IMR-90 (cell line): ENCODE measurements at regions not wholly inside any gene's neighbourhood (a gene's known extent, or its start where the extent isn't known, plus 50 kb on each side); places are given as distances from the start of the nearest gene placed in this dataset.

ENCODE experiments used
- ATAC-seq: fragments of 200-7000 bp; cut with Tn5 transposase; 2 replicates; pipeline ENCODE4 v1.9.1; 2020; ENCODE audit warnings: low read depth, mild to moderate bottlenecking, moderate library complexity
- BruUV-seq: library from RNA; stranded (reverse); fragments of 400-500 nt; replicated peaks from 2 replicates; lab custom pipeline; 2021; lab: Mats Ljungman, UMichigan
- CTCF ChIA-PET: fragments of 300-600 bp; formaldehyde crosslinking; extraction: SDS; loops from one replicate; lab custom pipeline; 2021; ENCODE audit warnings: antibody characterized with exemption; lab: Yijun Ruan, JAX
- POLR2A ChIA-PET: fragments of 300-600 bp; sonication (Branson Sonifier 250); formaldehyde crosslinking; loops from one replicate; lab custom pipeline; 2022; ENCODE audit warnings: antibody characterized with exemption; ENCODE audit not compliant: unreplicated experiment; lab: Charles Lee
- DNase-seq: peaks from one replicate; pipeline ENCODE4 v3.0.0; 2013
- H2AFZ ChIP-seq: replicated peaks from 2 replicates; pipeline ENCODE3; 2013; ENCODE audit warnings: low read length, mild to moderate bottlenecking; ENCODE audit not compliant: poor library complexity
- H2AK5ac ChIP-seq: 2 replicates; pipeline ENCODE4 v1.6.1; 2013; ENCODE audit warnings: low read depth, low read length, inconsistent platforms
- H2AK9ac ChIP-seq: replicated peaks from 2 replicates; pipeline ENCODE3; 2013; ENCODE audit warnings: mild to moderate bottlenecking, low read depth, low read length, moderate library complexity; ENCODE audit not compliant: poor library complexity
- H2BK120ac ChIP-seq: 2 replicates; pipeline ENCODE4 v1.6.1; 2013; ENCODE audit warnings: low read depth, low read length, inconsistent platforms
- H2BK15ac ChIP-seq: 3 replicates; pipeline ENCODE4 v1.6.1; 2013; ENCODE audit warnings: low read depth, low read length, inconsistent platforms
- H2BK20ac ChIP-seq: 2 replicates; pipeline ENCODE4 v1.6.1; 2013; ENCODE audit warnings: low read depth, mild to moderate bottlenecking, inconsistent platforms, low read length, moderate library complexity
- H2BK5ac ChIP-seq: 2 replicates; pipeline ENCODE4 v1.6.1; 2013; ENCODE audit warnings: mild to moderate bottlenecking, low read depth, low read length, inconsistent platforms; ENCODE audit not compliant: poor library complexity, severe bottlenecking
- H3K14ac ChIP-seq: replicated peaks from 2 replicates; pipeline ENCODE4 v1.6.1; 2013; ENCODE audit warnings: low read depth, low read length, inconsistent platforms
- H3K18ac ChIP-seq: 2 replicates; pipeline ENCODE4 v1.6.1; 2013; ENCODE audit warnings: low read depth, low read length, control low read depth
- H3K23ac ChIP-seq: 2 replicates; pipeline ENCODE4 v1.6.1; 2013; ENCODE audit warnings: low read depth, low read length, inconsistent platforms
- H3K27ac ChIP-seq: 2 replicates; pipeline ENCODE4 v1.5.1; 2013; ENCODE audit warnings: mild to moderate bottlenecking, control low read depth, low read length; ENCODE audit not compliant: insufficient read depth
- H3K27me3 ChIP-seq: 2 replicates; pipeline ENCODE4 v1.6.1; 2013; ENCODE audit warnings: low read length; ENCODE audit not compliant: control insufficient read depth, insufficient read depth
- H3K36me3 ChIP-seq: 2 replicates; pipeline ENCODE4 v1.6.1; 2013; ENCODE audit warnings: low read length, mixed read lengths; ENCODE audit not compliant: control insufficient read depth, insufficient read depth
- H3K4ac ChIP-seq: 2 replicates; pipeline ENCODE4 v1.6.1; 2013; ENCODE audit warnings: low read depth, low read length, inconsistent platforms
- H3K4me1 ChIP-seq: 2 replicates; pipeline ENCODE4 v1.6.1; 2013; ENCODE audit warnings: low read length, mixed read lengths; ENCODE audit not compliant: control insufficient read depth, insufficient read depth
- H3K4me2 ChIP-seq: 2 replicates; pipeline ENCODE4 v1.6.1; 2013; ENCODE audit warnings: low read depth, mild to moderate bottlenecking, control low read depth, low read length, moderate library complexity
- H3K4me3 ChIP-seq: 2 replicates; pipeline ENCODE4 v1.5.1; 2013; ENCODE audit warnings: low read depth, mild to moderate bottlenecking, control low read depth, low read length, moderate library complexity; ENCODE audit not compliant: insufficient read depth
- H3K56ac ChIP-seq: 2 replicates; pipeline ENCODE4 v1.6.1; 2013; ENCODE audit warnings: low read length, inconsistent platforms; ENCODE audit not compliant: insufficient read depth; ENCODE audit errors: extremely low read depth
- H3K79me1 ChIP-seq, 2 experiments: 2 replicates each; pipeline ENCODE4 v1.6.1; 2013; ENCODE audit warnings: low read length in 2 of 2, inconsistent platforms in 1 of 2, low read depth in 1 of 2
- H3K9ac ChIP-seq: 2 replicates; pipeline ENCODE4 v1.6.1; 2013; ENCODE audit warnings: low read depth, low read length, control low read depth
- H3K9me1 ChIP-seq: 2 replicates; pipeline ENCODE4 v1.6.1; 2013; ENCODE audit warnings: low read length, inconsistent platforms; ENCODE audit not compliant: insufficient read depth
- H3K9me3 ChIP-seq: 2 replicates; pipeline ENCODE4 v1.6.1; 2013; ENCODE audit warnings: low read length; ENCODE audit not compliant: control insufficient read depth, insufficient read depth
- H4K20me1 ChIP-seq: 2 replicates; pipeline ENCODE4 v1.6.1; 2013; ENCODE audit warnings: low read length, inconsistent platforms; ENCODE audit not compliant: insufficient read depth
- H4K5ac ChIP-seq: 2 replicates; pipeline ENCODE4 v1.6.1; 2013; ENCODE audit warnings: mild to moderate bottlenecking, low read depth, low read length, control low read depth
- H4K8ac ChIP-seq, 2 experiments: 2 replicates each; pipeline ENCODE4 v1.6.1; 2013; ENCODE audit warnings: low read depth in 2 of 2, low read length in 2 of 2, control low read depth in 1 of 2, inconsistent platforms in 1 of 2
- H4K91ac ChIP-seq: 2 replicates; pipeline ENCODE4 v1.6.1; 2013; ENCODE audit warnings: low read depth, low read length, inconsistent platforms; ENCODE audit not compliant: insufficient read depth
- MAFK ChIP-seq: IDR thresholded peaks from 2 replicates; pipeline ENCODE4 v1.6.1; 2012; ENCODE audit warnings: low read depth, low read length, improper control_type of control experiment
- MXI1 ChIP-seq: IDR thresholded peaks from 2 replicates; pipeline ENCODE4 v1.6.1; 2012; ENCODE audit warnings: low read depth, mild to moderate bottlenecking, low read length, moderate library complexity, borderline replicate concordance
- POLR2A ChIP-seq: IDR thresholded peaks from 2 replicates; pipeline ENCODE4 v1.6.1; 2012; ENCODE audit warnings: mild to moderate bottlenecking, low read depth, low read length
- RFX5 ChIP-seq: IDR thresholded peaks from 2 replicates; pipeline ENCODE4 v1.8.0; 2012; ENCODE audit warnings: low read depth, mild to moderate bottlenecking, low read length, moderate library complexity
- SMC3 ChIP-seq: fragments of 150-350 bp; IDR thresholded peaks from 2 replicates; pipeline ENCODE4 v1.6.1; 2016; ENCODE audit warnings: low read depth, mild to moderate bottlenecking, antibody characterized with exemption, low read length, moderate library complexity
- dilution Hi-C: fragments of 300-500 bp; cut with HindIII; formaldehyde crosslinking; loops from one replicate; pipeline ENCODE4 v1.14.3; 2018; ENCODE audit warnings: low sequenced_read_pairs; ENCODE audit not compliant: unreplicated experiment
- in situ Hi-C: fragments of 300-500 bp; cut with MboI; formaldehyde crosslinking; loops from 3 replicates; pipeline ENCODE4 v1.14.3; 2019; ENCODE audit warnings: low sequenced_read_pairs, inconsistent platforms, mixed read lengths
- intact Hi-C: fragments of 100-400 bp; cut with micrococcal nuclease; formaldehyde crosslinking; loops from 2 replicates; pipeline ENCODE4 v1.10.0; 2022

- no peak overlapping the region for H3K4me2 ChIP-seq
- no peaks in the 10 kb centered on the region for H3K79me1 ChIP-seq
- CTCF ChIA-PET: no interaction called here
- no peak overlapping the region for H3K14ac ChIP-seq
- H4K5ac ChIP-seq: no peak overlapping the region
- no peak overlapping the region for H3K9ac ChIP-seq
- DNase-seq (no peak), ATAC-seq (no peak)
- no peaks in the 10 kb centered on the region for H3K4me1 ChIP-seq
- H3K23ac ChIP-seq: no peak overlapping the region
- no peak overlapping the region for H4K8ac ChIP-seq
- H3K27me3 ChIP-seq: no peaks in the 10 kb centered on the region
- H4K91ac ChIP-seq: no peak overlapping the region
- no peaks in the 10 kb centered on the region for H3K9me1 ChIP-seq
- dilution Hi-C loops: no loop called here
- H3K4ac ChIP-seq: no peak overlapping the region
- H3K36me3 ChIP-seq: no peaks in the 10 kb centered on the region
- no peak overlapping the region for H2AK9ac ChIP-seq
- H3K4me3 ChIP-seq: no peak overlapping the region
- no peak overlapping the region for H3K27ac ChIP-seq
- TF ChIP-seq MXI1 (no peak), POLR2A (no peak), MAFK (0 out of 2 replicates have a peak, but pooled peaks have one; percentile 27), RFX5 (no peak), SMC3 (no peak)
- POLR2A ChIA-PET: no interaction called here
- H2BK20ac ChIP-seq: no peak overlapping the region
- no peak overlapping the region for H3K56ac ChIP-seq
- in situ Hi-C loops: no loop called here
- intact Hi-C loops: no loop called here
- no peak overlapping the region for H2AK5ac ChIP-seq
- H3K18ac ChIP-seq: no peak overlapping the region
- no TSS peak for BruUV-seq
- H4K20me1 ChIP-seq: no peaks in the 10 kb centered on the region
- no peak overlapping the region for H2BK120ac ChIP-seq
- H2AFZ ChIP-seq: no peak overlapping the region
- H3K9me3 ChIP-seq: peaks cover 6% of the 10 kb centered on the region; the same call in 1 of the 2 replicates
- no peak overlapping the region for H2BK15ac ChIP-seq
- H2BK5ac ChIP-seq: no peak overlapping the region
Observed at GRCh38 chr6:88474720-88475119, 308.6 kb upstream of the CNR1 start.
